SJCRH30 (cell line): ENCODE measurements at regions not wholly inside any gene's neighbourhood (a gene's known extent, or its start where the extent isn't known, plus 50 kb on each side); places are given as distances from the start of the nearest gene placed in this dataset.

Source experiments
- DNase-seq, 2 experiments: peaks; one replicate each; pipeline ENCODE4 v3.0.0-alpha.2; 2015 to 2020
- H3K27ac ChIP-seq: fragments of 250-450 bp; sonication (Bioruptor Pico); 2 replicates; pipeline ENCODE4 v1.5.1; 2020; ENCODE audit warnings: mild to moderate bottlenecking, moderate library complexity
- H3K27me3 ChIP-seq: fragments of 250-450 bp; sonication (Bioruptor Pico); 2 replicates; pipeline ENCODE4 v1.5.1; 2020; ENCODE audit warnings: mild to moderate bottlenecking, moderate library complexity
- H3K36me3 ChIP-seq: fragments of 250-450 bp; sonication (Bioruptor Pico); 2 replicates; pipeline ENCODE4 v1.5.1; 2020; ENCODE audit warnings: mild to moderate bottlenecking, moderate library complexity
- H3K4me1 ChIP-seq: fragments of 250-450 bp; sonication (Bioruptor Pico); 2 replicates; pipeline ENCODE4 v1.5.1; 2020; ENCODE audit warnings: mild to moderate bottlenecking, moderate library complexity
- H3K4me3 ChIP-seq: fragments of 250-450 bp; sonication (Bioruptor Pico); 2 replicates; pipeline ENCODE4 v1.5.1; 2020; ENCODE audit warnings: mild to moderate bottlenecking, moderate library complexity
- H3K9me3 ChIP-seq: fragments of 250-450 bp; sonication (Bioruptor Pico); replicated peaks from 2 replicates; pipeline ENCODE4 v1.5.1; 2020; ENCODE audit warnings: mild to moderate bottlenecking, moderate library complexity

- Histone ChIP-seq H3K27ac (no peak overlapping the region), H3K9me3 (no peaks in the 10 kb centered on the region), H3K27me3 (0 out of 2 replicates have a peak, but pooled peaks cover 4% of the 10 kb centered on the region), H3K4me3 (no peak overlapping the region), H3K4me1 (no peaks in the 10 kb centered on the region), H3K36me3 (no peaks in the 10 kb centered on the region)
- no peak for DNase-seq
These were observed 51.5 kb upstream of the ARID1B start for GRCh38 chr6:156725712-156726111.

GRCh38 chr6:156720691-156721685 lies 56.2 kb upstream of the ARID1B start:
- Histone ChIP-seq H3K36me3 (no peaks in the 10 kb centered on the region), H3K4me1 (no peaks in the 10 kb centered on the region), H3K27me3 (no peaks in the 10 kb centered on the region), H3K9me3 (no peaks in the 10 kb centered on the region), H3K4me3 (no peak overlapping the region), H3K27ac (no peak overlapping the region)
- peak in 1 of 2 experiments; percentile 44 for DNase-seq

- Histone ChIP-seq H3K4me1 (no peaks in the 10 kb centered on the region), H3K4me3 (no peak overlapping the region), H3K9me3 (no peaks in the 10 kb centered on the region), H3K27ac (no peak overlapping the region), H3K36me3 (no peaks in the 10 kb centered on the region), H3K27me3 (no peaks in the 10 kb centered on the region)
- no peak for DNase-seq
These were observed 57.2 kb upstream of the ARID1B start for GRCh38 chr6:156719720-156720563.

DNA sequence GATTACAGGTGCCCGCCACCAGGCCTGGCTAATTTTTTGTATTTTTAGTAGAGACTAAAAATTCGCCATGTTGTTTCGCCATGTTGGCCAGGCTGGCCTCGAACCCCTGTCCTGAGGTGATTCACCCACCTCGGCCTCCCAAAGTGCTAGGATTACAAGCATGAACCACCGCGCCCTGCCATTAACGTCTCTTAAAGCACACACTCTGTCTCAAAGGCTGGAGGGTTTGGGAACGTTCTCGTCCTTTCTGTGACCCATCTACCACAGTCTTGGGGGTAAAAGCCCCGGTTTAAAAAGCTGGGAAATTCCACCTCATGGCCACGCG lies 57.8 kb upstream of the ARID1B start:
- DNase-seq, result no peak
- Histone ChIP-seq H3K27ac (no peak overlapping the region), H3K4me3 (no peak overlapping the region), H3K4me1 (no peaks in the 10 kb centered on the region), H3K36me3 (no peaks in the 10 kb centered on the region), H3K27me3 (no peaks in the 10 kb centered on the region), H3K9me3 (no peaks in the 10 kb centered on the region)

- Histone ChIP-seq H3K9me3 (no peaks in the 10 kb centered on the region), H3K27ac (no peak overlapping the region), H3K27me3 (no peaks in the 10 kb centered on the region), H3K4me3 (no peak overlapping the region), H3K4me1 (no peaks in the 10 kb centered on the region), H3K36me3 (no peaks in the 10 kb centered on the region)
- peak; percentile 18 to 44 for DNase-seq
These were observed 58.4 kb upstream of the ARID1B start for GRCh38 chr6:156718647-156719394.

- no peak overlapping the region for H3K4me3 ChIP-seq
These were observed 59.6 kb upstream of the ARID1B start for GRCh38 chr6:156717542-156717941.

GRCh38 chr6:156715839-156716238 lies 61.3 kb upstream of the ARID1B start:
- DNase-seq, result no peak
- Histone ChIP-seq H3K4me3 (no peak overlapping the region), H3K4me1 (no peaks in the 10 kb centered on the region), H3K27me3 (no peaks in the 10 kb centered on the region), H3K36me3 (no peaks in the 10 kb centered on the region), H3K9me3 (no peaks in the 10 kb centered on the region), H3K27ac (no peak overlapping the region)

More at GRCh38 chr6:156717542-156717941, 59.6 kb upstream of the ARID1B start:
- Histone ChIP-seq H3K36me3 (no peaks in the 10 kb centered on the region), H3K27ac (no peak overlapping the region), H3K9me3 (no peaks in the 10 kb centered on the region), H3K27me3 (no peaks in the 10 kb centered on the region), H3K4me1 (no peaks in the 10 kb centered on the region)
- DNase-seq, result no peak

GRCh38 chr6:156713548-156713947 lies 63.6 kb upstream of the ARID1B start:
- Histone ChIP-seq H3K36me3 (no peaks in the 10 kb centered on the region), H3K27me3 (no peaks in the 10 kb centered on the region), H3K27ac (no peak overlapping the region), H3K9me3 (no peaks in the 10 kb centered on the region), H3K4me1 (no peaks in the 10 kb centered on the region), H3K4me3 (no peak overlapping the region)
- no peak for DNase-seq

DNA sequence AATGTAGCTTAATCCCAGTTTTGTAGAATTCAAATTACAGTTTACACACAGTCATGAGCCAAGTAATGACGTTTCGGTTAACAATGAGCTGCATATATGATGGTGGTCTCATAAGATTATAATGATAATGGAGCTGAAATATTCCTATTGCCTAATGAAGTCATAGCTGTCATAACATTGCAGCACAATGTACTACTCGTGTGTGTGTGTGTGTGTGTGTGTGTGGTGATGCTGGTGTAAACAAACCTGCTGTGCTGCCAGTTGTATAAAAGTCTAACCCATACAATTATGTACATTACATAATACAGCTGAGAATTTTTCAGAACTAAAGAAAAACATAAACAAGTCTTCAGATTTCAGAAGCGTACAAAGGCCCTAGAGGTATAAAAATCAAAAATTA lies 66.7 kb upstream of the ARID1B start:
- Histone ChIP-seq H3K27ac (no peak overlapping the region), H3K4me3 (no peak overlapping the region), H3K27me3 (no peaks in the 10 kb centered on the region), H3K4me1 (no peaks in the 10 kb centered on the region), H3K36me3 (no peaks in the 10 kb centered on the region), H3K9me3 (no peaks in the 10 kb centered on the region)
- DNase-seq, result no peak

GRCh38 chr6:156707818-156708217 lies 69.4 kb upstream of the ARID1B start:
- no peak for DNase-seq
- Histone ChIP-seq H3K27ac (no peak overlapping the region), H3K36me3 (no peaks in the 10 kb centered on the region), H3K9me3 (no peaks in the 10 kb centered on the region), H3K4me3 (no peak overlapping the region), H3K4me1 (no peaks in the 10 kb centered on the region), H3K27me3 (no peaks in the 10 kb centered on the region)

DNA sequence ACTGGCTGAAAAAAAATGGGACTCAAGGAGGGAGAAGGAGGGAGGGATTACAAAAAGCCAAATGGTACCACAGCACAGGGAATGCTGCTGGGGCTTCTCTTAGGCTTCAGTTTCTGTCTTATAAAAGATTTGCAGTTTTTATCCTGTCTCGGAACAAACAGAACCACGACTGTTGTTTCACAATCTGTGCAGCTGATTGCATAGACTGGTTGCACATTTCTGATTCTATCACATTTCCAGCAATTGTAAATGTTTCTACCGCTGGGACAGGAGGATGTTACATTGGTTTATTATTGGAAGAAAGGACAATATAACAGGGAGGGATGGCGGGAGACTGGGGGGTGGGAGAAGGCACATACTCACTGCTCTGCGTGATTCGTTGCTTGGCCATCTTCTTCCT lies 73.5 kb upstream of the ARID1B start:
- DNase-seq, result no peak
- H3K27ac ChIP-seq, result no peak overlapping the region

DNA sequence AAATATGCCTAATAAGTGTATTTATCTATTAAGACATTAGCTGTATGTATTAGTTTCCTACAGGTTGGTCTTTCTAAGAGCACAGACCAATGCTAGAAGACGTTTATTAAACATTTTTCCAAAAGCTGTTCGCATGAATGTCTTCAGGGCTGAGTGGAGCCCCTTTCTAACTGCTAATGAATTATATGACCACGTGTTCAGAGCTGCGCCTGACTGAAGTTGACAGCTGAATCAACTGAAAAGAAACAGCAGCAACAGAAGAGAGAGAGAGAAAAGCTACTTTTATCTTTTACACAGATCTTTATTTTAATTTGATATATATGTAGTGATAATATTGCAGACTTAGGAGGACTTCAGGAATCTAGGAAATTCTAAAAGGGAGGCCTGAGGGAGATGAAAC lies 75.2 kb upstream of the ARID1B start:
- peak overlapping the region; percentile 37; the same call in 1 of the 2 replicates for H3K27ac ChIP-seq
- H3K27me3 ChIP-seq, result no peaks in the 10 kb centered on the region
- no peak overlapping the region; the same call in 1 of the 2 replicates for H3K4me3 ChIP-seq
- DNase-seq, result peak; percentile 50 to 75
- no peaks in the 10 kb centered on the region for H3K9me3 ChIP-seq
- H3K36me3 ChIP-seq, result no peaks in the 10 kb centered on the region
- peaks cover 8% of the 10 kb centered on the region for H3K4me1 ChIP-seq

More for the DNA sequence above, 73.5 kb upstream of the ARID1B start:
- peaks cover 8% of the 10 kb centered on the region for H3K4me1 ChIP-seq
- H3K9me3 ChIP-seq, result no peaks in the 10 kb centered on the region
- no peaks in the 10 kb centered on the region for H3K27me3 ChIP-seq
- no peaks in the 10 kb centered on the region for H3K36me3 ChIP-seq
- no peak overlapping the region for H3K4me3 ChIP-seq

- Histone ChIP-seq H3K9me3 (no peaks in the 10 kb centered on the region), H3K4me3 (no peak overlapping the region), H3K4me1 (peaks cover 8% of the 10 kb centered on the region), H3K27ac (no peak overlapping the region), H3K27me3 (no peaks in the 10 kb centered on the region), H3K36me3 (no peaks in the 10 kb centered on the region)
- no peak for DNase-seq
These were observed 76.6 kb upstream of the ARID1B start for GRCh38 chr6:156700440-156701057.

DNA sequence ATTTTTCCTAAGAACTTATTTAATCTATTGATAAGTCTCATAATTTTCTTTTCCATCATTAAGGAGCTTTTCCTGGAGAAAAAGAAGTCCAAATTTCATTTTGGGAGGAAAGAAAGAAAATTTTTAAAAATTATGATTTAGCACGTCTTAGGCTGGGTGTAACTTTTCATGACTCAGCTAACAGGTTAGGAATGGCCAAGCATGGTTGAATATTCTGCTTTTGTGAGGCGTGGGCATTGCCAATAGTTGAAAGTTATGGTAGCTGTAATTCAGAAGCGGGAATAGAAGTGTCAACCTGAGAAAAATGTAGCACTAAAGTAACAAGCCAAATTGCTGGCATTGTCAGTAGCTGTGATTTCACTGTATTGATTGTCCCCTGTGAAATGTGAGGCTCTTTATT lies 77.2 kb upstream of the ARID1B start:
- H3K4me1 ChIP-seq, result peaks cover 8% of the 10 kb centered on the region
- DNase-seq, result no peak
- H3K27me3 ChIP-seq, result no peaks in the 10 kb centered on the region
- H3K27ac ChIP-seq, result no peak overlapping the region
- H3K9me3 ChIP-seq, result no peaks in the 10 kb centered on the region
- H3K4me3 ChIP-seq, result no peak overlapping the region
- no peaks in the 10 kb centered on the region for H3K36me3 ChIP-seq
